ENCODE measurements at regions not wholly inside any gene's neighbourhood (a gene's known extent, or its start where the extent isn't known, plus 50 kb on each side); places are given as distances from the start of the nearest gene placed in this dataset.

- TF ChIP-seq POLR2A (IDR thresholded peaks at IDR 0.05; ENCODE audit: low read depth, low read length) (no peak), POLR2AphosphoS5 (IDR thresholded peaks at IDR 0.05; ENCODE audit: low read depth, low read length) (no peak)
Observed at GRCh38 chrX:112163906-112164305, 81.3 kb upstream of the TRPC5 start.

All from GM12892 (cell line).